Adrenal gland (tissue), 9 donors: ENCODE measurements at regions not wholly inside any gene's neighbourhood (a gene's known extent, or its start where the extent isn't known, plus 50 kb on each side); places are given as distances from the start of the nearest gene placed in this dataset.

ENCODE experiments used
- DNase-seq, 7 donors: peaks; one replicate each; pipeline ENCODE4 v3.0.0-alpha.2; 2019 to 2020
- H3K27ac ChIP-seq, 5 donors: fragments of 200-600 bp; sonication (generic) in 4 of 5; 1 replicate in 3 of 5; 2 replicates in 2 of 5; pipeline versions ENCODE4 v1.5.1 to v1.8.0; 2016 to 2020; ENCODE audit warnings: mild to moderate bottlenecking in 1 of 5
- H3K27me3 ChIP-seq: fragments of 200-600 bp; 2 replicates; pipeline ENCODE4 v1.8.0; 2021
- H3K36me3 ChIP-seq, 2 donors: fragments of 200-600 bp; replicated peaks in 1 of 2; 1 replicate in 1 of 2; 2 replicates in 1 of 2; pipeline versions ENCODE4 v1.5.1 to v1.8.0; 2018 to 2022
- H3K4me1 ChIP-seq, 2 donors: fragments of 200-600 bp; replicated peaks in 1 of 2; 1 replicate in 1 of 2; 2 replicates in 1 of 2; pipeline versions ENCODE4 v1.5.1 to v1.8.0; 2018 to 2021
- H3K4me3 ChIP-seq, 4 donors: fragments of 200-600 bp; sonication (generic) in 3 of 4; one replicate each; pipeline ENCODE4 v1.5.1; 2016 to 2018
- H3K9me3 ChIP-seq, 3 donors: fragments of 200-600 bp; sonication (generic) in 1 of 3; replicated peaks in 1 of 3; 1 replicate in 2 of 3; 2 replicates in 1 of 3; pipeline versions ENCODE4 v1.5.1 to v1.8.0; 2016 to 2021
- POLR2A ChIP-seq, 2 donors: fragments of 450-650 bp; IDR thresholded peaks; one replicate each; pipeline ENCODE4 v1.6.1; 2017; ENCODE audit warnings: antibody characterized with exemption in 2 of 2, mild to moderate bottlenecking in 2 of 2, moderate library complexity in 1 of 2
- WGBS, 4 donors: extraction: QIAGEN DNeasy Blood & Tissue Kit in 2 of 4; methylation state at CpG; one replicate each; pipeline versions ENCODE4 v1.1.5 to v1.1.7; 2013 to 2017; 5-methylcytosine and 5-hydroxymethylcytosine counted together
- intact Hi-C, 2 donors: fragments of 100-400 bp; cut with DNase I; formaldehyde crosslinking; loops; one replicate each; pipeline versions ENCODE4 v1.14.1 to v1.15.0; 2022 to 2023
- TF ChIP-seq, protein P1 (sequence below), 6 experiments: fragments of 450-650 bp in 4 of 6; fragments of 200-600 bp in 2 of 6; sonication (generic) in 1 of 6; IDR thresholded peaks; 1 replicate in 5 of 6; 2 replicates in 1 of 6; pipeline versions ENCODE4 v1.5.1 to v1.8.0; 2016 to 2021; ENCODE audit warnings: antibody characterized with exemption in 6 of 6, mild to moderate bottlenecking in 2 of 6, moderate library complexity in 1 of 6
- donor health status: healthy with polysubstance abuse.
- donor health status: Bipolar disorder and iron deficiency.
- donor health status: DM: yes; HTN: yes; CAD: no.
- donor health status: DM: no; HTN: no; CAD: no.
- donor health status: DM: no; HTN: no; CAD: no.

DNA sequence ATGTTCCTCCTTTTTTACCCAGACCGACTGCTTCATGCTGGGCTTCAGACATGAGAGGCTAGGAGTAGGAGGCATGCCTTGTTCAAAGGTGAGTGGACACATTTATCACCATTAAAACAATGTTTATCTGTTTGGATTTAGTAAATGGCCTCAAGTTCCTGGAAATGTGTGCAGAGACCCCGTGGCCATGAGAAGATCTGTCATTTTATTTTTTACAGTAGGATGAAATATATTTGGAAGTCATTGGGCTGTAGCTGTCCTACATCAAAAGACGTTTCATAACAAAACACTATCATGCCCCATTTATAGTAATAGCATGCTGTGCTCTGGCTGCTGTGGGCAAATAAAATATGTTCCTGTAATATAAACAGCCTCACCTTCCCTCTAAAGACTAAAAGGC is 403.9 kb upstream of the TNP1 start:
- Histone ChIP-seq H3K4me3 (no peak overlapping the region), H3K4me1 (no peaks in the 10 kb centered on the region), H3K27ac (peak overlapping the region in 1 of 5 donors; percentile 39), H3K27me3 (no peaks in the 10 kb centered on the region), H3K36me3 (no peaks in the 10 kb centered on the region), H3K9me3 (peaks cover 0 to 3% (median 0%) of the 10 kb centered on the region in 3 donors)
- intact Hi-C loops: no loop called here
- 26 to 38% (median 33%) methylated on average over 3 of the region's 3 CpGs for WGBS, 4 donors
- TF ChIP-seq, protein P1, sequence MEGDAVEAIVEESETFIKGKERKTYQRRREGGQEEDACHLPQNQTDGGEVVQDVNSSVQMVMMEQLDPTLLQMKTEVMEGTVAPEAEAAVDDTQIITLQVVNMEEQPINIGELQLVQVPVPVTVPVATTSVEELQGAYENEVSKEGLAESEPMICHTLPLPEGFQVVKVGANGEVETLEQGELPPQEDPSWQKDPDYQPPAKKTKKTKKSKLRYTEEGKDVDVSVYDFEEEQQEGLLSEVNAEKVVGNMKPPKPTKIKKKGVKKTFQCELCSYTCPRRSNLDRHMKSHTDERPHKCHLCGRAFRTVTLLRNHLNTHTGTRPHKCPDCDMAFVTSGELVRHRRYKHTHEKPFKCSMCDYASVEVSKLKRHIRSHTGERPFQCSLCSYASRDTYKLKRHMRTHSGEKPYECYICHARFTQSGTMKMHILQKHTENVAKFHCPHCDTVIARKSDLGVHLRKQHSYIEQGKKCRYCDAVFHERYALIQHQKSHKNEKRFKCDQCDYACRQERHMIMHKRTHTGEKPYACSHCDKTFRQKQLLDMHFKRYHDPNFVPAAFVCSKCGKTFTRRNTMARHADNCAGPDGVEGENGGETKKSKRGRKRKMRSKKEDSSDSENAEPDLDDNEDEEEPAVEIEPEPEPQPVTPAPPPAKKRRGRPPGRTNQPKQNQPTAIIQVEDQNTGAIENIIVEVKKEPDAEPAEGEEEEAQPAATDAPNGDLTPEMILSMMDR (IDR thresholded peaks at IDR 0.05): no peak
- TF ChIP-seq POLR2A (IDR thresholded peaks at IDR 0.05): no peak
- no peak for DNase-seq

DNA sequence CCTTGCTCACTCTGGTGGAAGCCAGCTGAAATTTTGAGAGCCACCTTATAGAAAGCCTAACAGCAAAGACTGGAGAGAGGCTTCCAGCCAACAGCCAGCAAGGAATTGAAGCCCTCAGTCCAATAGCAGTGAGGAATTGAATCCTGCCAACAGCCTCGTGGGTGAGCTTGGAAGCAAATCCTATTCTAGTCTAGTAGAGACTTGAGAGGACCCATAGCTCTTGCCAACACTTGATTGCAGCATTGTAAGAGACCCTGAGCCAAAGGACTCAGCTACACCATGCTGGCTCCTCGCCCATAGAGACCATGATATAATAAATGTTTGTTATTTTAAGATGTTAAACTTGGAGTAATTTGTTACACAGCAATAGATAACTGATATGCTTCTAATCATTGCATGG is 403.0 kb upstream of the TNP1 start:
- H3K36me3 ChIP-seq: no peaks in the 10 kb centered on the region
- WGBS, 4 donors: 49 to 75% (median 66%) methylated on average over 2 of the region's 2 CpGs
- no peak overlapping the region for H3K4me3 ChIP-seq
- peaks cover 0 to 3% (median 0%) of the 10 kb centered on the region in 3 donors for H3K9me3 ChIP-seq
- H3K4me1 ChIP-seq: no peaks in the 10 kb centered on the region
- no peak for DNase-seq
- H3K27ac ChIP-seq: peak overlapping the region in 1 of 5 donors; percentile 39
- TF ChIP-seq, protein P1 (IDR thresholded peaks at IDR 0.05): no peak
- no peak for TF ChIP-seq POLR2A (IDR thresholded peaks at IDR 0.05)
- intact Hi-C loops: no loop called here
- no peaks in the 10 kb centered on the region for H3K27me3 ChIP-seq

DNA sequence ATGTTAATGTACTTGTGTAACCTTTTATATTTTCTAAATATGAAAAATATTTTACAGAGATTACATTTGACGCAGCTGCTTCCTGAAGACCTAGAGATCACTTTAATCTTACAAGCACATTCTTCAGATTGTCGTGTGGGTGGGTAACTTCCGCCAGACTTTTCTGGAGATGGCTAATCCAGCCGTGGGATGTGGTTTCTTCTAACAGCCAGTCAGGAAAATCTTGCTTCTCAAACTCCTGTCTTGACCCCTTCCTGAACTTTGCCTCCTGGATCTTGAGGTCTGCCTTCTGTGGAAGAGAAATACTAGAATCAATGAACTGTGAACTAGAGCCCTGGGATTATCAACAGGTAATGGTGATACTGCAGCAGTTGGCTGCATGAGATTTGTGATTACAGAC is 401.6 kb upstream of the TNP1 start:
- 47 to 57% (median 53%) methylated on average over 4 of the region's 4 CpGs for WGBS, 4 donors

DNA sequence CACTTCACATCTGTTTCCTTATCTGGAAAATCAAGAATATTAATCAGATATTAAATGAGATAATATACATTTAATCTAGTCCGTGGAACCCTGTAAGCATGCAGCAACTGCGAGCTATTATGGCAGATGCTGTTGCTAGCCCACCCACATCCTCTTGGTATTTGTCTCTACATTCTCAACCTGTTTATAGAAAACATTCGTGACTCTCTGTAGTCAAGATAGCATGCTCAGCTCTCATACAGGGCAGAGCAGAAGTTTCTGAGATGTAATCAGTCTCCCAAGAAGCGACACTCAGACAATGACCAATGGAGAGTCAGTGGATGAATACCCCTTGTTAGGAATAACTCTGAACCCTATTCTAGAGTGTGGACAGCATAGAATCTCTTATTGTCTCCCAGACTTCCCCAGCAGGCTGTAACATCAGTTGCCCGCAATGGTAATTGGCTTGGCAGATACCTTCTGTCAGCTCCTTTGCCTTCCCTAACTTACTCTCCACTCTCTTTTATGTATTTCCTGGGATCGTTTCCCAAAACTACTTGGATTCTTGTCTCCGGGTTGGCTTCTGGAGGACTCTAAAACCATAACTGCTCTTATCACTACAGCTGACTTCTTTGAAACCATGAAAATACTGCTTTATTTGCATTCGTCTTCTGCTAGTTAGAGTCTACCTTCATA is 400.7 kb upstream of the TNP1 start:
- Histone ChIP-seq H3K4me3 (no peak overlapping the region), H3K36me3 (no peaks in the 10 kb centered on the region), H3K27me3 (no peaks in the 10 kb centered on the region), H3K9me3 (no peaks in the 10 kb centered on the region), H3K4me1 (no peaks in the 10 kb centered on the region), H3K27ac (peak overlapping the region in 2 of 5 donors; percentile 6 to 30)
- no peak for TF ChIP-seq POLR2A (IDR thresholded peaks at IDR 0.05)
- TF ChIP-seq, protein P1 (IDR thresholded peaks at IDR 0.05): no peak
- intact Hi-C loops: no loop called here
- WGBS, 4 donors: 74 to 81% (median 78%) methylated on average over 8 of the region's 8 CpGs
- DNase-seq: no peak

More for the DNA sequence above, 401.6 kb upstream of the TNP1 start:
- peak in 4 of 7 donors; percentile 23 to 63 (median 30) for DNase-seq
- no peaks in the 10 kb centered on the region for H3K4me1 ChIP-seq
- no peak for TF ChIP-seq POLR2A (IDR thresholded peaks at IDR 0.05)
- TF ChIP-seq, protein P1 (IDR thresholded peaks at IDR 0.05): no peak
- H3K27ac ChIP-seq: peak overlapping the region in 2 of 5 donors; percentile 6 to 39
- no peaks in the 10 kb centered on the region for H3K36me3 ChIP-seq
- intact Hi-C loops: no loop called here
- H3K27me3 ChIP-seq: no peaks in the 10 kb centered on the region
- H3K4me3 ChIP-seq: no peak overlapping the region
- H3K9me3 ChIP-seq: no peaks in the 10 kb centered on the region
